H1 (cell line): ENCODE measurements at regions not wholly inside any gene's neighbourhood (a gene's known extent, or its start where the extent isn't known, plus 50 kb on each side); places are given as distances from the start of the nearest gene placed in this dataset.

ENCODE experiments used
- CTCF ChIA-PET: fragments of 300-600 bp; sonication (Branson Sonifier 250); formaldehyde crosslinking; loops from one replicate; lab custom pipeline; 2021; ENCODE audit not compliant: partially characterized antibody; lab: Charles Lee
- POLR2A ChIA-PET: fragments of 300-600 bp; sonication (Branson Sonifier 250); formaldehyde crosslinking; loops from one replicate; lab custom pipeline; 2021; ENCODE audit warnings: inconsistent platforms; ENCODE audit not compliant: partially characterized antibody; lab: Charles Lee
- DNase-seq, 2 experiments: peaks; one replicate each; pipeline versions ENCODE4 v3.0.0 to v3.0.0-alpha.2; 2010 to 2022; ENCODE audit warnings: low spot score in 2 of 2, low read depth in 1 of 2, mixed read lengths in 1 of 2
- FAIRE-seq: peaks from 2 replicates; lab custom pipeline; 2011; peaks lifted over from hg19 to GRCh38; lab: Jason Lieb, UNC
- H2AFZ ChIP-seq: 2 replicates; pipeline ENCODE4 v1.8.1; 2012; ENCODE audit warnings: low read length, inconsistent platforms
- H2AK5ac ChIP-seq: 2 replicates; pipeline ENCODE4 v1.6.1; 2013; ENCODE audit warnings: low read depth, low read length
- H2BK120ac ChIP-seq: replicated peaks from 2 replicates; pipeline ENCODE3; 2013; ENCODE audit warnings: low read depth, low read length, inconsistent platforms
- H2BK12ac ChIP-seq: 2 replicates; pipeline ENCODE4 v1.6.1; 2013; ENCODE audit warnings: low read depth, low read length
- H2BK15ac ChIP-seq: 2 replicates; pipeline ENCODE4 v1.6.1; 2013; ENCODE audit warnings: low read length
- H2BK20ac ChIP-seq: 2 replicates; pipeline ENCODE4 v1.6.1; 2013; ENCODE audit warnings: low read length
- H2BK5ac ChIP-seq: 2 replicates; pipeline ENCODE4 v1.6.1; 2013; ENCODE audit warnings: low read depth, low read length
- H3K14ac ChIP-seq: 2 replicates; pipeline ENCODE4 v1.6.1; 2013; ENCODE audit warnings: inconsistent platforms; ENCODE audit not compliant: insufficient read length
- H3K18ac ChIP-seq: 2 replicates; pipeline ENCODE4 v1.6.1; 2013; ENCODE audit warnings: low read length; ENCODE audit errors: extremely low read depth
- H3K23ac ChIP-seq: 2 replicates; pipeline ENCODE4 v1.6.1; 2013; ENCODE audit warnings: inconsistent platforms; ENCODE audit not compliant: insufficient read length
- H3K23me2 ChIP-seq: 2 replicates; pipeline ENCODE4 v1.6.1; 2013; ENCODE audit warnings: low read depth, low read length
- H3K27ac ChIP-seq: 2 replicates; pipeline ENCODE4 v1.6.1; 2011; ENCODE audit warnings: low read depth, low read length, inconsistent platforms
- H3K27me3 ChIP-seq, 4 experiments: replicated peaks in 1 of 4; 1 replicate in 1 of 4; 2 replicates in 3 of 4; pipeline versions ENCODE4 v1.6.1 to v1.8.1; 2011 to 2013; ENCODE audit warnings: low read length in 3 of 4, mild to moderate bottlenecking in 3 of 4, inconsistent platforms in 2 of 4, mixed read lengths in 2 of 4, moderate library complexity in 1 of 4; ENCODE audit not compliant: control insufficient read depth in 3 of 4, insufficient read depth in 3 of 4; ENCODE audit errors: extremely low read depth in 1 of 4
- H3K36me3 ChIP-seq, 4 experiments: 2 replicates each; pipeline versions ENCODE4 v1.6.1 to v1.8.1; 2011 to 2013; ENCODE audit warnings: mild to moderate bottlenecking in 4 of 4, low read length in 3 of 4, moderate library complexity in 2 of 4, control low read depth in 1 of 4, inconsistent platforms in 1 of 4; ENCODE audit not compliant: insufficient read depth in 4 of 4, control insufficient read depth in 2 of 4
- H3K4ac ChIP-seq: replicated peaks from 2 replicates; pipeline ENCODE3; 2013; ENCODE audit warnings: low read length, low read depth, mixed read lengths, inconsistent platforms; ENCODE audit not compliant: insufficient read length
- H3K4me1 ChIP-seq, 4 experiments: replicated peaks in 1 of 4; 1 replicate in 1 of 4; 2 replicates in 3 of 4; pipeline versions ENCODE4 v1.6.1 to v1.8.1; 2011 to 2013; ENCODE audit warnings: low read length in 3 of 4, inconsistent platforms in 2 of 4, mixed read lengths in 1 of 4; ENCODE audit not compliant: insufficient read depth in 4 of 4, control insufficient read depth in 3 of 4
- H3K4me2 ChIP-seq, 2 experiments: 2 replicates each; pipeline versions ENCODE4 v1.6.1 to v1.8.1; 2011 to 2013; ENCODE audit warnings: low read depth in 2 of 2, low read length in 2 of 2, control low read depth in 1 of 2, inconsistent platforms in 1 of 2, mild to moderate bottlenecking in 1 of 2; ENCODE audit not compliant: insufficient read depth in 1 of 2
- H3K4me3 ChIP-seq, 4 experiments: fragments of 200-600, 300-600 bp in 1 of 4; sonication (generic), shearing (Covaris generic), sonication (Bioruptor Twin) in 1 of 4; 2 replicates each; pipeline versions ENCODE4 v1.5.1 to v1.8.1; 2011 to 2016; ENCODE audit warnings: low read length in 4 of 4, low read depth in 3 of 4, control low read depth in 2 of 4, inconsistent platforms in 2 of 4, mild to moderate bottlenecking in 2 of 4, mixed read lengths in 1 of 4, moderate library complexity in 1 of 4; ENCODE audit not compliant: insufficient read depth in 2 of 4; ENCODE audit errors: extremely low read depth in 1 of 4
- H3K56ac ChIP-seq: replicated peaks from 2 replicates; pipeline ENCODE3; 2013; ENCODE audit warnings: low read depth, mild to moderate bottlenecking, mixed read lengths, low read length, inconsistent platforms; ENCODE audit not compliant: insufficient read length
- H3K79me1 ChIP-seq: 2 replicates; pipeline ENCODE4 v1.6.1; 2013; ENCODE audit warnings: low read depth, low read length, control low read depth
- H3K79me2 ChIP-seq, 2 experiments: 2 replicates each; pipeline versions ENCODE4 v1.6.1 to v1.8.1; 2012 to 2013; ENCODE audit warnings: low read length in 2 of 2, mild to moderate bottlenecking in 2 of 2, inconsistent platforms in 1 of 2; ENCODE audit not compliant: insufficient read depth in 2 of 2, control insufficient read depth in 1 of 2
- H3K9ac ChIP-seq, 4 experiments: replicated peaks in 1 of 4; 1 replicate in 1 of 4; 2 replicates in 3 of 4; pipeline versions ENCODE4 v1.6.1 to v1.8.1; 2011 to 2013; ENCODE audit warnings: low read depth in 3 of 4, low read length in 3 of 4, control low read depth in 2 of 4, mild to moderate bottlenecking in 2 of 4, moderate library complexity in 2 of 4, inconsistent platforms in 1 of 4; ENCODE audit errors: extremely low read depth in 1 of 4
- H3K9me3 ChIP-seq, 2 experiments: 2 replicates each; pipeline versions ENCODE4 v1.6.1 to v1.8.1; 2012 to 2013; ENCODE audit warnings: mild to moderate bottlenecking in 2 of 2, moderate library complexity in 2 of 2, control low read depth in 1 of 2, inconsistent platforms in 1 of 2, low read depth in 1 of 2, low read length in 1 of 2, mixed read lengths in 1 of 2; ENCODE audit not compliant: insufficient read depth in 2 of 2
- H4K20me1 ChIP-seq, 2 experiments: replicated peaks in 1 of 2; 2 replicates each; pipeline versions ENCODE3 to v1.8.1; 2011 to 2013; ENCODE audit warnings: inconsistent platforms in 2 of 2, low read length in 2 of 2, mild to moderate bottlenecking in 1 of 2; ENCODE audit not compliant: insufficient read depth in 2 of 2, control insufficient read depth in 1 of 2
- H4K5ac ChIP-seq: 2 replicates; pipeline ENCODE4 v1.6.1; 2013; ENCODE audit warnings: low read length, low read depth, mixed read lengths, inconsistent platforms; ENCODE audit not compliant: insufficient read length
- H4K8ac ChIP-seq: 2 replicates; pipeline ENCODE4 v1.8.0; 2013; ENCODE audit warnings: mild to moderate bottlenecking, moderate library complexity, low read length, inconsistent platforms; ENCODE audit not compliant: insufficient read depth; ENCODE audit errors: extremely low read depth
- H4K91ac ChIP-seq: replicated peaks from 2 replicates; pipeline ENCODE3; 2013; ENCODE audit warnings: low read length, mixed read lengths, inconsistent platforms; ENCODE audit not compliant: insufficient read length
- CHD7 ChIP-seq: fragments of 300-600 bp; sonication (generic); IDR thresholded peaks from 2 replicates; pipeline ENCODE4 v1.7.1; 2012; ENCODE audit warnings: low read length, moderate library complexity, mild to moderate bottlenecking, inconsistent platforms; ENCODE audit not compliant: insufficient replicate concordance
- WGBS, 2 experiments: shearing (Covaris generic) in 1 of 2; methylation state at CpG; one replicate each; pipeline versions ENCODE4 v1.1.6 to v1.1.7; 2013 to 2015; ENCODE audit warnings: low lambda C conversion rate in 2 of 2, mixed read lengths in 2 of 2, inconsistent platforms in 1 of 2, low coverage in 1 of 2, missing lambda C conversion rate in 1 of 2; ENCODE audit not compliant: insufficient replicate concordance in 2 of 2, insufficient coverage in 1 of 2, insufficient read length in 1 of 2; ENCODE audit errors: extremely low coverage in 1 of 2, missing lambda C conversion rate in 1 of 2; 5-methylcytosine and 5-hydroxymethylcytosine counted together

- ChIA-PET CTCF (interaction anchor here (0.9 to 1.3 kb wide), 2 partner anchors 13 to 254 kb away, joined by 3 to 4 read pairs; no protein-coding TSS in a partner anchor), POLR2A (no interaction called here)
- DNase-seq (no peak), FAIRE-seq (no peak)
- H4K5ac ChIP-seq: no peak overlapping the region
- H3K4me3 ChIP-seq: no peak overlapping the region
- H4K91ac ChIP-seq: no peak overlapping the region
- no peak overlapping the region for H3K27ac ChIP-seq
- no peaks in the 10 kb centered on the region for H3K23me2 ChIP-seq
- no peak overlapping the region for H2AFZ ChIP-seq
- no peaks in the 10 kb centered on the region for H3K4me1 ChIP-seq
- H4K20me1 ChIP-seq: no peaks in the 10 kb centered on the region
- H2BK15ac ChIP-seq: no peak overlapping the region
- no peaks in the 10 kb centered on the region for H3K9me3 ChIP-seq
- H3K23ac ChIP-seq: no peak overlapping the region
- no peak overlapping the region for H4K8ac ChIP-seq
- H3K79me1 ChIP-seq: no peaks in the 10 kb centered on the region
- H2BK5ac ChIP-seq: no peak overlapping the region
- no peak overlapping the region for H2BK120ac ChIP-seq
- H3K56ac ChIP-seq: no peak overlapping the region
- H3K36me3 ChIP-seq: no peaks in the 10 kb centered on the region
- H3K18ac ChIP-seq: no peak overlapping the region
- H2AK5ac ChIP-seq: no peak overlapping the region
- peaks cover 0 to 1% (median 0%) of the 10 kb centered on the region in 4 experiments; a peak in 1 of 7 replicates for H3K27me3 ChIP-seq
- no peak overlapping the region for H3K14ac ChIP-seq
- no peaks in the 10 kb centered on the region for H3K79me2 ChIP-seq
- no peak overlapping the region for H2BK12ac ChIP-seq
- H3K9ac ChIP-seq: no peak overlapping the region
- H3K4ac ChIP-seq: no peak overlapping the region
- H3K4me2 ChIP-seq: no peak overlapping the region
- no peak overlapping the region for H2BK20ac ChIP-seq
- WGBS, 2 experiments: 94% methylated on average over 2 of the region's 2 CpGs; no CpG with 5 or more reads in 1 of the 2 experiments
- TF ChIP-seq CHD7: no peak
Measured at GRCh38 chr14:84074626-84075025, 1455.3 kb upstream of the FLRT2 start.
